ENCODE measurements at regions not wholly inside any gene's neighbourhood (a gene's known extent, or its start where the extent isn't known, plus 50 kb on each side); places are given as distances from the start of the nearest gene placed in this dataset.

DNA sequence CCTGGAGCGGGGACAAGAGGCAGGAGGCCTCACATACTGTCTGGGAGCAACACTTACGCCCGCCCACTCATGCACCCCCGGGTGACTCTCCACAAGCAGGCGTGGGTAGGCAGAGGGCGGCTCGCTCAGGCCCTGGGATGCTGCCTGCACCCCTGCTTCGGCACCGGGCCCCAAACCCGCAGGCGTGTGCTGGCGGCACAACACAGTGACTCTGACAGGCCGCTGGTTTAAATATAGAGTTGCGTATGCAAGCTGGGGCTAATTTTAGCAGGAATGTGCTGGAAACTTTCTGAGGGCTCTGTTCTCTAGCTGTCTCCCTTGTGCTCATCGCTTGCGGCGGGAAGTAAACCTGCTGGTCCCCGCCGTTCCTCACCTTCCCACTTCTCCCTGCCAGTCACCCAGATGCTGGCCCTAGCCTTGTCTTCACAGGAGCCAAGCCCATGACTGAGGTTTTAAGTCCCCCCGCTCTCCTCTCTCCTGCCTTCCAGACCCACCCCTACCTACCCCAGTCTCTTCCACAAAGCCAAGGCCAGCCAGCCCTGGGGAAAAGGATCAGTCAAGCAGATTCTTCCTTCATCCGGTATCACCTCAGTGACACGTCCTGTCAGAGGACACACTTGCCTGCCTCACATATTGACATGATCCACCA, 94.5 kb upstream of the FOXP4 start:
- DNase-seq, result no peak

DNA sequence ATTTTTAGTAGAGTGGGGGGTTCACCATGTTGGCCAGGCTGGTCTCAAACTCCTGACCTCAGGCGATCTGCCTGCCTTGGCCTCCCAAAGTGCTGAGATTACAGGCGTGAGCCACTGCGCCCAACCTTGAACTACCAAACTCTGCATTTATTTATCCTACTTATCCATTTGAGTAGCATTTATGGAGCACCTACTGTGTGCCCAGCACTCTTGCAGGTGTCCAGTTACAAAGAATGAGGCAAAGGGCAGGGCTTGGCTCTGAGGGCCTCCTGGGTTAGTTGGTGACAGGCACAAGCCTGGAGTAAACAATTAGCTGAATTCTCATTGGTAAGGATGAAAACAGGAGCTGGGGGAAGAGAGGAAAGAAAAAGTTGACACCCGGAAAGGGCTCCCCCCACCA, 93.4 kb upstream of the FOXP4 start:
- no peak for DNase-seq

DNA sequence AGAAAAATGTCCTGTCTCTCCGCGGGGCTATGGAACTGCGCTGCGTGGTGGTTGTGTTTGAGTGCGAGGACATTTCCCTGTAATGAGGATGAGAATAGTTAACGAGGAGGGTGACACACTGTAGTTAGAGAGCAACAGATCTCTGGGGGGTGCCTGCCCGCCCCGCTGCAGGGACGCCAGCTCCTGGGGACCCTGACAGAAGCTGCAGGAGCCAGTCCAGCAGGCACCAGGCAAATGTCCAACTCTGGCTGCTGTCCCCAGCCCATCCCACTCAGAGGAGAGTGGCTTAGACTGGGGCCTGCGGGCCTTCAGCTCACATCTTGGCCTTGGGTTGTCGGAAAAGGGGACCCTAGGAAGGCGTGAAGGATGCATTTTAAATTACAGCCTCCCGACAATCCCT, 92.9 kb upstream of the FOXP4 start:
- no peak for DNase-seq

DNA sequence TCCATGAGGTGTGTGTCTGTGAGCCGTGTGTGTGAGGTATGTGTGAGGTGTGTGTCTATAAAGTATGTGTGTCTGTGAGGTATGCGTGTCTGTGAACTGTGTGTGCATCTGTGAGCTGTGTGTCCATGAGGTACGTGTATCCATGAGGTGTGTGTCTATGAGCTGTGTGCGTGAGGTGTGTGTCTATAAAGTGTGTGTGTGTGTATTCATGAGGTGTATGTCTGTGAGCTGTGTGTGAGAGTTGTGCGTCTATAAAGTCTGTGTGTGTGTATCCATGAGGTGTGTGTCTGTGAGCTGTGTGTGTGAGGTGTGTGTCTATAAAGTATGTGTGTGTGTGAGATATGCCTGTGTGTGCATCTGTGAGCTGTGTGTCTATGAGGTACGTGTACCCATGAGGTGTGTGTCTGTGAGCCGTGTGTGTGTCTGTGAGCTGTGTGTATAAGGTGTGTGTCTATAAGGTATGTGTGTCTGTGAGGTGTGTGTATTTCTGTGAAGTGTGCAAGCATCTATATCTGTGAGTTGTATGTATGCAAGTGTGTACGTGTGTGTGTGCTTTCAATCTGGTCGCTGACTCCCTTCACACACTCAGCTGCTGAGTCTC, 91.9 kb upstream of the FOXP4 start:
- no peak for DNase-seq

DNA sequence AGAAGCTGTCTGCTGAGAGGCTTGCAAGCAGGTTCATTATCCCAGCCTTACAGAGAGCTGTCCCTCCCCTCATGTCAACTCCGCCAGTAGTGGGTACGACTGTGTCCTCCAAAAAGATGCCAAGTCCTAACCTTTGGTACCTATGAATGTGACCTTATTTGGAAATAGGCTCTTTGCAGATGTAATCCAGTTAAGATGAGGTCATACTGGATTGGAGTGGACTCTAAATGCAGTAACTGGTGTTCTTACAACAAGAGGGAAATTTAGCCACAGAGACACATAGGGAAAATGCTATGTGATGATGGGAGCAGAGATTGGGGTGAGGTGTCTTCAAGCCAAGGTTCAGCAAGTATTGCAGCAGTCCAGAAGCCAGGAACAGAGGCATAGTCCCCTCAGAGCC, 90.8 kb upstream of the FOXP4 start:
- DNase-seq, result no peak

DNA sequence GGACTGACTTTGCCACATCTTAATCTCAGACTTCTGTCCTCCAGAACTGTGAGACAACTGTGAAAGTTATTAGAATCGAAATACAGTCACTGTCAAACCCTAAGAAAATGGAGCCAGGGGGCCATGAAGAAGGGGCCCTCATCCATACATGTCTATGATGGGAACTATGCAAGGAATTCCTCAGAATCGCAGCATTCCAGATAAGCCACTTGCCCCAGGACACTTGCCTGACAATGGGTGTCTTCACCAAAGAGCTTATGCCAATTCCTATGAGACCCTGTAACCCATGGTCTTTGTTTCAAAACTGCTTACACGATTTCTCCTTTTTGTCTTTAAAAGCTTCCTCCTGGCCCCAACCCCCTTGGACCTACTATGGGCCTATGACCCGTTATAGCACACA, 90.4 kb upstream of the FOXP4 start:
- no peak for DNase-seq

DNA sequence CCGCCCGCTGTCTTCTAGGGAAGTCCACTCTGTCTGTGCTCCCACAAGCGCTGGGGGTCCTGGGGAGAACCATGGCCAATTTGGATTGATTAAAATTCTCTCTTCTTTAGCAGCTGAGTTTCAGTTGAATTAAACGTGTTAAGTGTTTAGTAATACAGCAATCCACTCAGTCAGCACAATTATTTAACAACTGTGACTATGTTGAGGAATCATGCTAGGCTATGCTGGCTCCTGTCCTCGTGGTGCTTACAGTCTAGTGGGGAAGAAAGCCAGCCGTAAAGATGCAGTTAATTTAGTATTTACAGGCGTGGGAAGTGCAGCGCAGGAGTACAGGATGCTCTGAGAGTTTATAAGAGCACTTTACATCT, 88.9 kb upstream of the FOXP4 start:
- no peak for DNase-seq

DNA sequence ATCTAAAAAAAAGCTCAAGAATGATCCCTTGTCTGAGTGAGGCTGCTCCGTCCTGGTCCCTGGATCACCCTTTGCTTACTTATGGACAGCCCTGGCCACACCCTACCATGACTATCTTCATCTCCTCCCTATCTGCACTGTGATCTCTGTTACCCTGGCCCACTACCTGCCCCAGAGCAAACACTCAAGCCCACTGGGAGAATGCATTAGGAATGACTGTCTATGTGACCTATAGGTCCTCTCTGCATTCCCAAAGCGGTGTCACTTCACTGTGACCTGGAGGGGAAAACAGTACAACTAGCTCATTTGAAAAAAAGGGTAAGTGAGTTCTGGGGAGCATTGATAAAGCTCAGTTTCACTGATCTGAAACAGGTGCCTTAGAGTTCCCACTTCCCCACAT, 86.4 kb upstream of the FOXP4 start:
- DNase-seq, result no peak

DNA sequence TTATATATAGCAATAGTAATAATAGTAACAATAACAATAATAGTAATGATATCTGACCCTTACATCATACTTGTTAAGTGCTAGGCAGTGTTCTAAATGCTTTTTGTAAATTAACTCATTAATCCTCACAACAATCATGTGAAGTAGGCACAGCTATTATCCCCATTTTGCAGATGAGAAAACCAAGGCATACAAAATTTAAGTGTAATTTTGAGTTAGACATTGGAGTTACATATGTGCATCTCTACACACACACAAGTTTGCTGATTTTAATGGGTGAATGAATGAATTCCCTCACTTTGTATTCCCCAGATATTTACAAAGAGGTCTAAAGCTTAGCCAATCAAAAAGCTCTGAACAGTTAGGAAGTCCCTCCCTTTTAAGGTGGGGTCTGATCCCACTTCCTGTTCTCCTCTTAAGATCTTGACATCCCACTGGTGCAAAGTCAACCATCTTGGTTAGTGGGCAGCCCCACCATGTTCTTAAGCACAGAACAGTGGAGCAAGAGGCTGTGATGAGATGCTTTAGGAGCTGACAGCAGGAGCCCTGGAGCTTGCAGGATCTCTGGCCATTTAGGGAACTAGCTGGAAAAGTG, 85.3 kb upstream of the FOXP4 start:
- DNase-seq, result no peak

DNA sequence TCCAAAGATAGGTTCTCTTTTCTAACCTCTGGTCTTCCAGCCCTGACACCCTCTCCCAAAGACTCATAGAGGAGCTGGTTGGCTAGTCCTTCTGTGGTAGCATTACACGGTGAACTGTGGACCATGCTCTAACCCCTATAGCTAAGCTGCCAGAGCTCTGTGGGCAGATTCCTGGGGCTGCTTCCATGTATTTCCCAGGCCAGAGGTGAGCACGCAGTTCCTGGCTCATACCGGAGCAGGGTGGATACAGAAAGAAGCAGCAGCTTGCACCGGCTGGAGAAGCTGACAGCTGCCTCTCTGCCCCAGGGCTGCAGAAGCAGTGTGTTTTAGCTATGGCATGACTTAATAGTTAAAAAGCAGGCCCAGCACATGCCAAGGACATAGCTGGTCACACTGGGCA, 84.1 kb upstream of the FOXP4 start:
- DNase-seq, result no peak

DNA sequence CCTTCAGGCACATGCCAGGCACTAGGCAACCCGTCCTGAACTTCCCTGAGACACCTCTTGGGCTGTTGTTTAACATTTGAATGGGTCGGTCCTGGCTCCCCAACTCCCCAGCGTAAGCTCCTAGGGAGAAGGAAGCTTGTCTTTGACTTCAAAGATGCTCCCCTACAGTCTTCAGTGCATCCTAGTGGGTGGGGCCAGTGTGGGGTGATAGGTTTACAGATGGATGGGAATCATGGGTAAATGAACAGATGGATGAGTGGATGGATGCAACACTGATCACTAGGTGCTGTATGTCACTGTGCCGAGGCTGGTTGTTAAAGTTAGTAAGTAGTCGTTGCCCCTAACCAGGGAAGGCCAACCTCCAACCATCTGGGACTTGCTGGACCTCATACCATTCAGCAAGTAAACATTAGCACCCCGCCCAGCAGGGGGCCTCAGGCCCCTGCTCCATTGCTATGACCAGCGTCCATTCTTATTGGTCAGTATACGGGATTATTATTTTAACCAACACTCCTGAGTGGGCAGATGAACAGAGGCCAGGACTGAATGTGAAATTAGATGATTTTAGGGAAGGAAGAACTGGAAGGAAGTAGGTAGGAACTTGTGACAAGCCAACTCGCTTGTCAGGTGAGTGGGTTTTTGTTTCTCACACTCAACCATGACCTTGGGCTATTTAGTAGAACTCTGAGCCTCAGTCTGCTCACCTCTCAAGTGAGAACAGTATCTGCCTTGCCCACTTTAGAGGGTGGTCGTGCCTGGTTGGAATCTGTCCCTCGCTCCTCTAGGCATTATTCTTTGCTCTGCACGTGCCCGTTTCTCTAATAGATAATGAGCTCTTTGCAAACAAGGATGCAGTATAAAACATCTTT, 82.9 kb upstream of the FOXP4 start:
- DNase-seq, result no peak

DNA sequence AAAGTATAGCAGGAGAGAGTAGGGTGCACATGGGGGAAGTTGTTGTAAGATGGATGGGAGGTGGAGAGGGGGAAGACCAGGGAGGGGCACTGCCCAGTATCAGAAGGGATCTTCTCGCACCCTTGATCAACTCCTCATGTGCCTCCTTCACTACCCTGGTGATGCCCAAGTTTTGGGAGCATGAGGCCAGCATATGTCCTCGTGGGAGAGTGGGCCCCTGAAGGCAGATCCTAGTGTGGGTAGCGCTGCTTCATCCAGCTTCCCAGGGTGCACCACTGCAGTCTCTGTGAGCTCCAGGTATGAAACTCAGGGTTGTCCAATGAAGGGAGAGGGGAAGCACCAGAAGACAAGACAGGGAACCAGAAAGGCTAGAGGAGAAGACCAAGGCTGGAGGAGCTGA, 82.2 kb upstream of the FOXP4 start:
- no peak for DNase-seq

DNA sequence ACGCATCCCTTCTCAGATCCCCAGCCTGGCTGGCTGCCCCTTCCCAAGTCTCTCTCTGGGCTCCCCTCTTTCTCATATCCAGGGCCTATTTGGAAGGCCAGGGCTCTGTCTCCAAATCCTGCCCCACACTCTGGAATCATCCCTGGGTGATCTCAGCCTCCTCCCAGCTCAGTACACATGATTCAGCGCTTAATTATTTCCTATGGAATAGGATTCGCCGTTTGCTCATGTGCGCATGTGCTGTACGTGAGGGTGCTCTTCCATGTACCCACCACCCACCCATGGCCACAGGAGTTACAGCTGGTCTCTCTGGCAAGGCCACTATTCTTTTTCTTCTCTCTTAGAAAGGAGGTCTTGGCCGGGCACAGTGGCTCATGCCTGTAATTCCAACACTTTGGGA, 81.7 kb upstream of the FOXP4 start:
- no peak for DNase-seq

DNA sequence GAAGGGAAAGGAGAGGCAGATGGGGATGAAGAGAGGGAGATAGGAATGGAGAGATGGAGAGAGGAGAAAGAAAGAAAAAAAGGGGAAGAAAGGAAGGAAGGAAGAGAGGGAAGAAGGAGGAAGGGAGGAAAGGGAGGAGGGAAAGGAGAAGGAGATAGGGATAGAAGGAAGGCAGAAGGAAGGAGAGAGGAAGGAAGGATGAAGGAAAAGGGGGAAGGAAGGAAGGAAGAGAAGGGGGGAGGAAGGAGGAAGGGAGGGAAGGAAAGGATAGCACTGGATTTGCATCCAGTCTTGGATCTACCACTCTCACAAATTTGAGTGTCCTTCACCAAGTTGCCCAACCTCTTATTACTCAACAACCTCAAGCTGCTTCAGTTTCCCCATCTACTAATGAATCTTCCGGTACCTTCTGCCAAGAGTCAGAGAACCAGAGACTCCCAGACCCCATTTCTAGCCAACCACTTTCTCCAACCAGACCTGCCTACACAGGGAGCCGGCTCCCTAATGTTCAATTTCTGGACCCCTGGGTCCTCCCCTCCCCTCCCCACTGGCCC, 79.7 kb upstream of the FOXP4 start:
- DNase-seq, result no peak

DNA sequence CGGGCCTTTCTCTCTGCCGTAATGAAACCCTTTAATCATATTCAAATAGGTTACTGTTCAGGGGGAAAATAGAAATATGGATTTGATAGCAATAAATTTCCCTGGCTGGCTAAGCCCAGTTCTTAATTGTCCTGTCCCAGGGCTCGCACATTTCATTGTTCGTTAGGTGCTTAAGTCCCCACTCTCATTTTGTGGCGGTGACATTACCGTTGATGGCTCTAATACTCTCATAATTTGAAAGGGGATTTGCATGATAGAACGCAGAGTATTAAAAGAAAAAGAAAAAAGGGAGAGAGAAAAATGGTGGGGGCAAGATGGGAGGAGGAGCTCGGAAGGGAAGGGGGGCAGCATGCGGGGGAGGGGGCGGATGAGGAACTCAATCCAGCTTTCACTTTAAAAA, 79.1 kb upstream of the FOXP4 start:
- no peak for DNase-seq

DNA sequence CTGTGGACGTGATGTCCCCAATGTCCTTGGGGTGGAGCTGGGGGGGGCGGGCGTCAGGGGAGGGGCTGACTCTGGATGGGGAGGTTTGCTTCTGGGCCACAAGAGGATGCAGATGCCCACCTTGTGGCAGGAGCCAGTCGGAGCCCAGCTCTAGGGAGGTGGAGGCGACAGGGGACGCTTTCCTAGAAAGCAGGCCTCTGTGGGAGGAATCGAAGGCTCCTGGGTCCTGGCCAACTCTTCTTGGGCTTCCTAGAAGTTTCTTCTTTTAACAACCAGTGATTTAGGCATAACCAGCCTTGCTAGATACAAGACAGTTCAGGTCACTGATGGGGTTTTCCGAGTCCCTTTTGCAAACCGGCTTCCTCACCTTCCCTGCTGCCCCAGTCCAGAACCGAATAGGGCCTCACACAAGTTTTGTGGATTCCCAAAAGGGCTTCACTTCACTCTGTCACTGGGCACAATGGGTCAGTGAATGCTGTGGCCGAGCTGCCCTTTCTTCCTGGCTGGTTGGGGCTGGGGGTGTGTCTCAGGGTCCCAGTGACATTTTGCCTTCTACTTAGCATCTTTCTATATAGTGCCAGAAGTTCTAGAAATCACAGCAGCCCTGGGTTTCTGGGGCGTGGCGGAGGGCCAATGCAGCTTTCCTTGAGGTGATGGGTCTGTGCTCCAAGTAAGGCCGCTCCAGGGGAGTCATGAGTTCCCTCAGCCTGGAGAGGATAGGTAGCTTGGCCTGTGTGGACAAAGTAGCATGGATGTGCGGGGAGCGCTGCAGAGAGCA, 78.4 kb upstream of the FOXP4 start:
- DNase-seq, result no peak

DNA sequence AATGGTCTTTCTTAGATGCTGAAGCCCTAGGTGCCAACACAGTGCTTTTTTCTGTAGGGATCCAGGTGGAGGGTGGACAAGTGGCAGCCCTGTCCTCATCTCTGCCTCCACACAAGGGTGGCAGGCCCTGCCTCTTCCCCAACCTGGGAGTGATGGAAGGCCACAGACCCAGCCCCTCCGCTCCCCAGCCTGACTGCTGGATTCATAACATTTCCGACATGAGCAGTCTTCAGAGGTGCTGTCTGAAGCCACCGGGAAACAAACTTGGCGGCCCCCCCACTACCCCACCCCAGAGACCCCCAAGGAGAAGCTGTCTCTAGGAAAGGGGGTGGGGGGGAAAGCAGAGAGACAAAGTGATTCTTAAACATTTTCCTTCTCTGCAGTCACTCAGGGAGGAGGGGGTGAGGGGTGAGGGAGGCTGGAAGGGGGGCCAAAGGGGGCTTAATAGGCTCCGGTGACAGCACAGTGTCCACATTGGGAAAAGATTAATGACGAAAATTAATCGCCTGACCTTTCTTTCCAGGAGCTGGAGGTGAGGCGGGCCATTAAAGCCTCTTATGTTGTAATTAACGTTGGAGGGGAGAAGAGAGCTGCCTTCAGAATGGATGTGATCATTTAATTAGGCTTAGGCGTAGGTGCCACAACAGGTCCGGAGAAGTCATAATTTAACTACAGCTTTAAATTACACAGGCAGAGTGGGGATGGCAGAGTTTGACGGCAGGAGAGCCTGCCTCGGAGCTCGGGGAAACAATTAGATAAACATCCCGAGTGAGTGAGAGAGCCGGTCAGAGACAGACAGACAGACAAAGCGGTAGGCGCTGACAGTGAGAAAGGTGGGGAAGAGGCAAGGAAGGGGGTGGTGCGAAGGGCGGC, 76.8 kb upstream of the FOXP4 start:
- no peak for DNase-seq

DNA sequence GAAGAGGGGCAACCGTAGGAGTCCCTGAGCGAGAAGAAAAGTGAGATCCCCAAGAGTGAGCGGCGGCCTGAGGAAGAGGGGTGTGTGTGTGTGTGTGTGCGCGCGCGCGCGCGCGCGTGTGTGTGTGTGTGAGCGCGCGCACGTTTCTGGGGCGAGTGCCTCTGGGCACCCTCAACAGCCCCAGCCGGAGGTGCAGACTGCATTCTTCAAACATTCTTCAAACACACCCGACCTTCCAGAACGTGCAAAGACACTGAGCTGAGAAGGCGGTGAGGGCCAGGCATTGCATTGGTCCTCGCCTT, 76.2 kb upstream of the FOXP4 start:
- DNase-seq, result no peak

DNA sequence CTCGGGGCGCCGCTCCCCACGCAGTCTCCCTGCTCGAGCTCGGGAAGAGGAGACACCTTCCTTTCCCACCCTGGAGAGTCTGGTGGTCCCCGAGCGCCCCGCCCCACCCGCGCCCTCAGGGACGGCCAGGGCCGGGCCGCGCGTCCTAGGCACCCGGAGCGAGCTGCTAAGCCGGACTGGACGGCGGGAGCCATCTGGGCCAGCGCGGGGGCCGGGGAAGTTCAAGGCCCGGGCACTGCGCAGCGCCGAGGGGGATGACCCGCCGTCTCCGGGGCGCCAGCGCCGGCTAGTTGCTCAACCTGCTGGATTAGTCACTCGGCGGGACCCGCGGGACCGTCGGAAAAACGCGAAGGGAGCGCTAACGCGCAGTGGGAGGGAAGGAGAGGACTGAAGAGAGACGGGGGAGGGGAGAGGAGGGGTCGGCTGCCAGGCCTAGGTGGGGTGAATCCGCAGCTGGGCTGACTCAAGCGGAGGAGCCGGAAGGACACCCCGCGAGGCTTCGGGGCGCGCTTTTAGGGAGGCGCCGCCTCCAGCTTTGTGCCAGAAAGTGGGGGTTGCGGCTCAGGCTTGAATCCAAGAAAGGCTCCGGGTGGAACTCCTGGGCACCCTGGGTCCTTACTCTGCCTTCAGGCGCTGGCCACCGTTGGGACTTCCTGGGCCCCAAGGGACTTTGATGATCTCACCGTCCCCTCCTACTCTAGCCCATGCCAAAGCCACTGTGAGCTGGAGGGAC, 75.7 kb upstream of the FOXP4 start:
- no peak for DNase-seq

DNA sequence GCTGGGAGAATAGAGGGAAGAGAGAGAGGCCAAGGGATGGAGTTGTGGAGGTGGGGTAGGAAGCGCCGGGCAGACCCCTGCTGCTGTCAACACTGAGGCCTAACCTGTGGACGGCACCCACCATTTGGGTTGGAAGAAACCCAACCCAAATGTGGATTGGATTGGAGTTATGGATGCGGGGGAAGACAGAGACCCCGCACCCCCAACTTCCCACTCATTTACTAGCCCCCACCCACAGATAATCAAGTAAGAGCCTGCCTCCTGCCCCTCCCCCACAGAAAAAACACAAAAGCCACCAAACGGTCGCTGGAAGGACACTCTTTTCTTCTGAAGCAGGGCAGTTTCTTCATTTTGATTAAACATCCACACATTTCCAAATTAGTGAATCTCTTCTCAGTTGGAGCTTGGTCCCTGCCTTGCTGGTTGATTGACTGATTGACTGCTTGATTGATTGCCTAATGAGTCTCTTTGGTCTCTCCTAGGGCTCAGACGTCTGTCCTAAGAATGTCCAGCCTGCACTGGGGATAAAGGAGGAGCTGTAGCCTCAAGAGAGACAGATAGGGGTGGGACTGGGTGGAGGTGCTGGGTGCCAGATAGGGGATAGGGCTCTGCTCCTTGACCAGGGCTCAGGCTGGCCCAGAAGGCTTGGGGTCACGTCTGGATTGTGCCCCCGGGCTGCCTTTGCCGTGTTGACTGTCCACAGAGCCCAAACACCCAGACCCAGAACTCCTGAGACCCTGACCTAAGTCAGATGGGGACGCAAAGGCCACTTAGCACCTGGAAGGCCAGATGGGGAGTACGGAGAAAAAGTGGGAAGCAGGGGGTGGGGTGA, 74.9 kb upstream of the FOXP4 start:
- no peak for DNase-seq
